ENCODE measurements at regions not wholly inside any gene's neighbourhood (a gene's known extent, or its start where the extent isn't known, plus 50 kb on each side); places are given as distances from the start of the nearest gene placed in this dataset.

GRCh38 chr13:56352901-56353300 is 787.8 kb upstream of the PRR20A start:
- no peak overlapping the region for H3K4me3 Mint-ChIP-seq
- Histone ChIP-seq H2AFZ (ENCODE audit: insufficient read depth, low read depth, low read length, poor library complexity, severe bottlenecking) (no peak overlapping the region), H3K4me2 (replicated peaks; ENCODE audit: low read depth, low read length, poor library complexity, severe bottlenecking) (no peak overlapping the region), H3K9ac (ENCODE audit: low read length) (no peak overlapping the region), H4K20me1 (ENCODE audit: control insufficient read depth, insufficient read depth, low read length, poor library complexity, severe bottlenecking) (no peaks in the 10 kb centered on the region), H3K4me3 (ENCODE audit: control extremely low read depth in 1 of 5, extremely low read depth in 1 of 5, insufficient read depth in 1 of 5, low read depth in 2 of 5, low read length in 4 of 5) (no peak overlapping the region), H3K36me3 (replicated peaks in 1 of 2; ENCODE audit: control extremely low read depth in 1 of 2, control insufficient read depth in 1 of 2, extremely low read depth in 1 of 2, insufficient read depth in 2 of 2, low read length in 1 of 2) (no peaks in the 10 kb centered on the region), H3K79me2 (ENCODE audit: control insufficient read depth, insufficient read depth, low read length) (no peaks in the 10 kb centered on the region), H3K27me3 (replicated peaks in 1 of 4; ENCODE audit: control extremely low read depth in 1 of 4, control insufficient read depth in 3 of 4, insufficient read depth in 4 of 4, low read length in 3 of 4) (no peaks in the 10 kb centered on the region), H3K27ac (ENCODE audit: low read length in 2 of 2) (no peak overlapping the region), H3K9me3 (ENCODE audit: control extremely low read depth in 1 of 3, control insufficient read depth in 2 of 3, insufficient read depth in 1 of 3, low read length in 2 of 3) (peaks cover 0 to 4% (median 0%) of the 10 kb centered on the region in 3 donors), H3K4me1 (ENCODE audit: control insufficient read depth in 2 of 2, insufficient read depth in 2 of 2, low read length in 2 of 2) (no peaks in the 10 kb centered on the region)
- no peak for ATAC-seq (ENCODE audit: low read depth)
- intact Hi-C loops (cut with micrococcal nuclease), result no loop called here
- peaks cover 2% of the 10 kb centered on the region for H3K9me3 Mint-ChIP-seq (ENCODE audit: insufficient read depth)
- TF ChIP-seq EZH2 (IDR thresholded peaks at IDR 0.05; ENCODE audit: borderline replicate concordance, insufficient read depth, low read depth, low read length, poor library complexity, severe bottlenecking) (no peak), CTCF (IDR thresholded peaks at IDR 0.05) (no peak)
- no peak for DNase-seq
- H3K27ac Mint-ChIP-seq, result no peak overlapping the region
- POLR2A ChIA-PET, result no interaction called here
- H3K27me3 Mint-ChIP-seq, result no peaks in the 10 kb centered on the region
- H3K4me1 Mint-ChIP-seq, result no peaks in the 10 kb centered on the region
- CTCF ChIA-PET, result no interaction called here

GRCh38 chr13:56356690-56357089 is 784.0 kb upstream of the PRR20A start:
- Histone ChIP-seq H3K27me3 (replicated peaks in 1 of 4; ENCODE audit: control extremely low read depth in 1 of 4, control insufficient read depth in 3 of 4, insufficient read depth in 4 of 4, low read length in 3 of 4) (no peaks in the 10 kb centered on the region), H2AFZ (ENCODE audit: insufficient read depth, low read depth, low read length, poor library complexity, severe bottlenecking) (no peak overlapping the region), H3K9ac (ENCODE audit: low read length) (no peak overlapping the region), H4K20me1 (ENCODE audit: control insufficient read depth, insufficient read depth, low read length, poor library complexity, severe bottlenecking) (no peaks in the 10 kb centered on the region), H3K36me3 (replicated peaks in 1 of 2; ENCODE audit: control extremely low read depth in 1 of 2, control insufficient read depth in 1 of 2, extremely low read depth in 1 of 2, insufficient read depth in 2 of 2, low read length in 1 of 2) (no peaks in the 10 kb centered on the region), H3K27ac (ENCODE audit: low read length in 2 of 2) (no peak overlapping the region), H3K79me2 (ENCODE audit: control insufficient read depth, insufficient read depth, low read length) (no peaks in the 10 kb centered on the region), H3K4me3 (ENCODE audit: control extremely low read depth in 1 of 5, extremely low read depth in 1 of 5, insufficient read depth in 1 of 5, low read depth in 2 of 5, low read length in 4 of 5) (no peak overlapping the region), H3K9me3 (ENCODE audit: control extremely low read depth in 1 of 3, control insufficient read depth in 2 of 3, insufficient read depth in 1 of 3, low read length in 2 of 3) (no peaks in the 10 kb centered on the region), H3K4me1 (ENCODE audit: control insufficient read depth in 2 of 2, insufficient read depth in 2 of 2, low read length in 2 of 2) (no peaks in the 10 kb centered on the region), H3K4me2 (replicated peaks; ENCODE audit: low read depth, low read length, poor library complexity, severe bottlenecking) (no peak overlapping the region)
- CTCF ChIA-PET, result no interaction called here
- WGBS (ENCODE audit: insufficient coverage), result no CpG with 5 or more reads among the region's 1 CpG
- POLR2A ChIA-PET, result no interaction called here
- intact Hi-C loops (cut with micrococcal nuclease), result no loop called here
- no peaks in the 10 kb centered on the region for H3K4me1 Mint-ChIP-seq
- H3K4me3 Mint-ChIP-seq, result no peak overlapping the region
- DNase-seq (no peak), ATAC-seq (ENCODE audit: low read depth) (no peak)
- H3K9me3 Mint-ChIP-seq (ENCODE audit: insufficient read depth), result peaks cover 2% of the 10 kb centered on the region
- no peak for TF ChIP-seq CTCF (IDR thresholded peaks at IDR 0.05)
- TF ChIP-seq EZH2 (IDR thresholded peaks at IDR 0.05; ENCODE audit: borderline replicate concordance, insufficient read depth, low read depth, low read length, poor library complexity, severe bottlenecking), result no peak
- H3K27ac Mint-ChIP-seq, result no peak overlapping the region
- no peaks in the 10 kb centered on the region for H3K27me3 Mint-ChIP-seq

Data from B cell (primary cell).